GM18519 (cell line): ENCODE measurements at regions not wholly inside any gene's neighbourhood (a gene's known extent, or its start where the extent isn't known, plus 50 kb on each side); places are given as distances from the start of the nearest gene placed in this dataset.
"Not testable (repeated sequence)": the region's sequence is repeated elsewhere in the genome, so short reads cannot be mapped to it uniquely, and the experiment has no call there.

Source experiments
- ATAC-seq: cut with Tn5 transposase; IDR thresholded peaks from one replicate; pipeline ENCODE4 v1.9.1; 2021; ENCODE audit warnings: mild to moderate bottlenecking, moderate library complexity; ENCODE audit not compliant: unreplicated experiment, low FRiP score

- no peak for ATAC-seq
Observed at GRCh38 chr2:175624785-175625184, 377.3 kb downstream of the LNPK start.

GRCh38 chr2:175624211-175624761 is 377.8 kb downstream of the LNPK start:
- no peak for ATAC-seq

- no peak for ATAC-seq
Observed at GRCh38 chr2:175621821-175622220, 380.2 kb downstream of the LNPK start.

GRCh38 chr2:175620106-175620505 is 382.0 kb downstream of the LNPK start:
- ATAC-seq: no peak

GRCh38 chr2:175619179-175620045 is 382.7 kb downstream of the LNPK start:
- no peak for ATAC-seq

DNA sequence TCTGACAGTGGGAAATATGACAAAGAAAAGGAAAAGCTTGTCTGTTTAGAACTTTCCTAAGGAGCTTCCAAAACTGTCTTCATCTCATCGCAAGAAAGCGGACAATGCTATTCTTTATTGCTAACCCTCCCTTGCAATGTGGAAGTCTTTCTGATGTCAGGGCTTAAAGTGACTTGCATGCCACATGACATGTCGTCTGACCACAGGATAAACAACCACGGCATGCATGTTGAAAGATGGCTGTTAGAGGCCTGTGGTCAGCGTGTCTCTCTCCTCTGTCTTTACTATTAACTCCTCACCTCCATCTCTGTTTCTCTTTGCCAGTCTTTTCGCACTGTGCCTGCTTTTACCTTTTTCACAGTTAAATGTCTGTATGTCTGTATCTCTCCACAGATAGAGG is 389.8 kb downstream of the LNPK start:
- ATAC-seq: no peak

- no peak for ATAC-seq
Observed at GRCh38 chr2:175606010-175606841, 395.8 kb downstream of the LNPK start.

DNA sequence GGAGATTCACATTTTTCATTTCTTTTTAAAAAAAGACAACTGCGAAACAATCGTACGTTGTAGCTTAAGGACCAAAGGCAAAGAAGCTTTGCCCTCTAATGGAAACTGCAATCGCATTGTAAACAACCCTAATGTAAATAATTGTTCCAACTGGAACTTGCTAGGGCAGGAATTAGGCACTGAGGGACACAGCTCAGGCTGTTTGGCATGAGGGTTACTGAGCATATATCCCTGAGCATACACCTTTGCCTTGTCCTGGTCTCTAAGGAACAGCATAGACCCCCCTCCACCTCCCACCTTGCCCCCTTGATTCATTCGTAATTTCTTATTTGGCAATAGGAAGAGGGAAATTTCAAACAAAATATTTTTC is 396.4 kb downstream of the LNPK start:
- no peak for ATAC-seq

DNA sequence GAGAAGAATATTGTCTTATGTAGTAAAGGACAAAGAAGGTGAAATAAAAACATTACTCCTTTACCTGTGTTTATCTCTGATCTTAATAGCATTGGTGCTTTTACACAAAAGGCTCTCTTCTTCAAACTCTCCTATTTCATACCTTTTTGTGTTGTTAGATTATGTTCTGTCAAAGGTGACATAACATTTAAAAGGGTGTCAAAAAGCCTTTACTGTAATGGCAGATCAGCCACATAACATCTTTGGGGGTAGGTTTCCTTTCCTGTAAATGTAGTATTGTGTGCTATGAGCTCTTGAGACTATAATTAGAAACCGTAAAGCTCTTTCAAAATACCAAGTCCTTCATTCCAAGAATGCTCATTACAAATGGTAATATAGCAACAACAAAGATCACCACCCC is 400.1 kb downstream of the LNPK start:
- ATAC-seq: no peak

DNA sequence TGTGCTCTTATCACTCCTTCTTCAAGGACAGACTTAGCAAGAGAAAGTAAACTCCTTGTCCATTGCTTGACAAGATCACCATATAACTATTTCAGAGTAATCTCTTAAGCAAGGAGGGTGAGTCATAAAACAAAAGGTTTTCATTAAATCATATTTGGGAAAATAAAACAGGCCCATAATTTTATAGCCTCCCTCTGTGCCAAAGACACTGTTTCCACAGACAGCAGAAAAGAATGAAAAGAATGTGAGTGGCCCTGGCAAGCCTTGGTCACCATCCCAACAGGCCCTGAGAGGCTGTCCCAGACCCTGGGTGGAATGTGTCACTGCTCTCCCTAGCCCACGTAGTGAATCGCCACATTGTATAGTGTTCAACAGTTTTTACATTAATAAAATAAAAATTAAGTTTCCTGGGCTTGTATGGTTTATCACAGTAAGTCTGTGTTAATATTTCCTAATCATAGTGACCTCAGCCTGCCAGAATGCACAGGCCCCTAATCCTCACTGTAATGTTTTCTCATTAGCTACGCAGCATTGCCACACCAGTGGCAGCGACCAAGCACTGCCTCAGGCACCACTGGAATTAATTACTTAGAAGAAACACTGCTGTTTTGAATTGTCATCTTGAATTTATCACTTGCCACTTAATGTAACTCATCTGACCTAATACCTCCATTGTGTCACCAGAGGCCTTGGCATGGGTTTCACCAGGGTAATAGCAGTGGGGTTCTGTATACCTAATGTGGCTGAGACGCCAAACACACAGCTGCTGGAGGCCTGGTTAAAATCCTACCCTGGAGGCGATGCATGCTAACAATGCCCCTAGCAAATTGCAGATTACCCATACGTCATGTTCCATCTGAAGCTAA is 401.9 kb downstream of the LNPK start:
- ATAC-seq: no peak

DNA sequence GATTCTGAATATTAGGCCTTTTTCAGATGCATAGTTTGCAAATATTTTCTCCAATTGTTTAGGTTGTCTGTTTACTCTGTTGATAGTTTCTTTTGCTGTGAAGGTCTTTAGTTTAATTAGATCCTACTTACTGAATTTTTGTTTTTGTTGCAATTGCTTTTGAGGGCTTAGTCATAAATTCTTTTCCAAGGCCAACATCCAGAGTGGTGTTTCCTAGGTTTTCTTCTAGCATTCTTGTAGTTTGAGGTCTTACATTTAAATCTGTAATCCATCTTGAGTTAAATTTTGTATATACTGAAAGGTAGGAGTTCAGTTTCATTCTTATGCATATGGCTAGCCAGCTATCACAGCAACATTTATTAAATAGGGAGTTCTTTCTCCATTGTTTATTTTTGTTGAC is 404.8 kb downstream of the LNPK start:
- no peak for ATAC-seq

GRCh38 chr2:175595139-175595538 is 406.9 kb downstream of the LNPK start:
- ATAC-seq: no peak

DNA sequence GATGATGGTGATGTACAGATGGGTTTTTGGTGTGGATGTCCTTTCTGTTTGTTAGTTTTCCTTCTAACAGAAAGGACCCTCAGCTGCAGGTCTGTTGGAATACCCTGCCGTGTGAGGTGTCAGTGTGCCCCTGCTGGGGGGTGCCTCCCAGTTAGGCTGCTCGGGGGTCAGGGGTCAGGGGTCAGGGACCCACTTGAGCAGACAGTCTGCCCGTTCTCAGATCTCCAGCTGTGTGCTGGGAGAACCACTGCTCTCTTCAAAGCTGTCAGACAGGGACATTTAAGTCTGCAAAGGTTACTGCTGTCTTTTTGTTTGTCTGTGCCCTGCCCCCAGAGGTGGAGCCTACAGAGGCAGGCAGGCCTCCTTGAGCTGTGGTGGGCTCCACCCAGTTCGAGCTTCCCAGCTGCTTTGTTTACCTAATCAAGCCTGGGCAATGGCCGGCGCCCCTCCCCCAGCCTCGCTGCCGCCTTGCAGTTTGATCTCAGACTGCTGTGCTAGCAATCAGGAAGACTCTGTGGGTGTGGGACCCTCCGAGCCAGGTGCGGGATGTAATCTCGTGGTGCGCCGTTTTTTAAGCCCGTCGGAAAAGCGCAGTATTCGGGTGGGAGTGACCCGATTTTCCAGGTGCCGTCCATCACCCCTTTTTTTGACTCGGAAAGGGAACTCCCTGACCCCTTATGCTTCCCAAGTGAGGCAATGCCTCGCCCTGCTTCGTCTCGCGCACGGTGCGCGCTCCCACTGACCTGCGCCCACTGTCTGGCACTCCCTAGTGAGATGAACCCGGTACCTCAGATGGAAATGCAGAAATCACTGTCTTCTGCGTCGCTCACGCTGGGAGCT is 408.2 kb downstream of the LNPK start:
- not testable (repeated sequence) for ATAC-seq

GRCh38 chr2:175588213-175588612 is 406.7 kb upstream of the ATP5MC3 start:
- not testable (repeated sequence) for ATAC-seq

GRCh38 chr2:175585496-175585895 is 404.0 kb upstream of the ATP5MC3 start:
- no peak for ATAC-seq

GRCh38 chr2:175580652-175581051 is 399.1 kb upstream of the ATP5MC3 start:
- ATAC-seq: no peak

DNA sequence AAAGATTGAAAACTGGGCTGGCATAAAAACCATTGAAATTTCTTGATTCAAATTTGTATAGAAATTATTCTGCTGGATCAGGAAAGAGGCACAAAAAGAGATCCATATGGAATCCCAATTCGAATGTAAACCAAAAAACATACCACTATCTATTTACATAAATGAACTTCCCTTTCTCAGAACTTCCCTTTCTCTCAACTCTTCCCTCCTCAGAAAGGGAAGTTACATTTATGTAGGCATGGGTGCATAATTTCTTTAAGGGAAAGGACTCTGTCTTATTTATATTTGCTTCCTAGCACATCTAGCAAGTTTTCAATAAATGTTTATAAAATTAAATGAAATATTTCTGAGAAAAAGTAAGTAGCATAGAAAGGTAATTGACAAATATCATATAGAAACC is 398.1 kb upstream of the ATP5MC3 start:
- ATAC-seq: no peak

DNA sequence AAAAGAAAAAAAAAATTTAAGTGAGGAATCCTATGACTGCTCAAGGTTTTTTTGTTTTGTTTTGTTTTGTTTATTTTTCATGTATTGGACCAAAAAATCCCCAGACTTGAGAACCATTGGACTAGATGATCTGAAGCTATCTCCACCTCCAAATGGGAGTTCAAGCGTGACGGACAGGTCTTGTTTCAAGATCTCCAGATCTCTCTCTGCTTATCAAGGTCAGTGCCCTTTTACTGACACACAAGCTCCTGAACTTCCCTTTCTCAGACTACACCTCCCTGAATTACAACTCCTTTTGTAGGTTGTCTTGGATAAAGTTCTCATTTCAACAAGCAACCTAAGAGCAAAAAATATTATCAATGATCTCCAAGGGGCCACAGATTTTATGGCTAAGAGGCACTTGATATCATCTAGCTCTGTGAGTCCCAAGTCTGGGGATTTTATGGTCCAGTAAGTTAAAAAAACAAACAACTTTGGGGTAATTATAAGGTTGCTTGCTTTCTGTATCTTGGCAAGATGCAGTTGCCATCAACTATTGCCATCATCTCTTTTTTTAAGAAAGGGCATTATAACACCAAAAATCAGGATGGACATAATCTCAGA is 396.0 kb upstream of the ATP5MC3 start:
- no peak for ATAC-seq

DNA sequence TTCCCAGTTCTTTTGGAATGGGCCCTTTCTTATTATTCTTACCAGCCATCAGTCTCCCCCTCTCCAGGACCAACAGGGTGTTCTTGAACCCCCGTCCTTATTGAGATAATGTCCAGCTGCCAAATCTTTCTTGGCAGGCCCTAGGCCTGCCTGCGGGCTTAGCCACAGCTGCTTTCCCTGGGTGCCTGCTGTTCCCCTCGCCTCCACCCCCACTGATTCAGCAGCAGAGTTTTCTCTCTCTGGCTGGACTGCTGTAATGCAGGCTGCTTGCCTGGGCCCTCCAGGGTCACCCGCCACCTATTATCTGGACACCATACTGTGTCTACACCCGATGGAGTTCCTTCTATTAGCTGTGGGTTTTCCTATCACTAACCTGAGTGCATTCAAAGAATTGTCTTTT is 395.4 kb upstream of the ATP5MC3 start:
- ATAC-seq: no peak
